ENCODE measurements at regions not wholly inside any gene's neighbourhood (a gene's known extent, or its start where the extent isn't known, plus 50 kb on each side); places are given as distances from the start of the nearest gene placed in this dataset.
"Not testable (repeated sequence)": the region's sequence is repeated elsewhere in the genome, so short reads cannot be mapped to it uniquely, and the experiment has no call there.

DNA sequence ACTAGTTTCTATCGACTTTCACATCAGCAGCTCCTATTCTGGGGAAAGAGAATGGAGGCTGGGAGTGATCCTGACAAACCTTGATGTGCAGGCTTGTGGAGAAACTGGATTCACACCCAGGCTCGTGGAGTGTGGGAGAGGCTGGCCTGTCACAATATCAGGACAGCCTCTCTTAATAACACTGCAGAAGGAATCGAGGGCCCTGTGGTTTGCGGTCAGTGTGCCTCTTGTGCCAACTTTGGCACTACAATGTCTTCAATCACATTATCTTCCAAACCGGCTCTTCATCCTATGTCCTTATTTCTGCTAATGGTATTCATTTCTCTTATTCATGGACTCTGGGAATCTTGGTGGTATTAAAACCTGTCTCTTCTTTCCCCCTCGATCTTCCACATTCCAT is 92.7 kb downstream of the PRL start:
- no peak for DNase-seq (ENCODE audit: low read depth)

DNA sequence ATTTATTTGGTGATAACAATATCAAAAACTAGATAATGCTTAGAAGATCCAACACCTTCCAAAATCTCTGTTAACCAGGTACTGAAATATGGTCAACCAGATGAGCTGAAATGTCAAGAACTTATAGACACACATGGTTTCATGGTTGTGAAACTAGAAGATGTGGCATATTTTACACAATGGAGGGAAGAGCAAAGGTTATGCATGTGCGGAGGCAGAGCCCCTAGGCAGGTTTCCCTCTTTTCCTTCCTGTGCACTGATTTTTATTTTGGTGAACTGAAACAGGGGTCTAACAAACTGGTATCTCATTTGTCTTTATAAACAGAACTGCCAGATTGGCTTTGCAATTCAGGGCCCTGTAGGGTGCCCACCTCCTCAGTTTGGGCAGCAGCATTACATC is 91.6 kb downstream of the PRL start:
- DNase-seq (ENCODE audit: low read depth) = no peak

DNA sequence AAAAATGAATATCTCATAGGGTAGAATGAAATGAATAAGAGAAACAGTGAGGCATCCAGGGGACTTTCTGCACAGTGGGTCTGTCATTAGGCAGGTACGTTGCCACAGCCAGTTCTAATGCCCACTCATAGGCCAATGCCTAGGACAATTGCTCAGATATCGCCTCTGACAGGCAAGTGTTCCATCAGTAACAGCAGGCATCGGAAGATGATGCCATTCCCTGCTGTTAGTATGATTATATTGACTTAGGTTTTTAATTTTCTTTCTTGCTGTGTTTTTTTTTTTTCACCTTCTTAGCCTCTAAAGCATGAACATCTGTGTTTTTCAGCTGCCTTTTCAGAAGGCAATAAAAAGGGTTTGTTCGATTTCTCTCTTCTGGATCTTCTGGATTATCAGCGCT is 90.7 kb downstream of the PRL start:
- no peak for DNase-seq (ENCODE audit: low read depth)

DNA sequence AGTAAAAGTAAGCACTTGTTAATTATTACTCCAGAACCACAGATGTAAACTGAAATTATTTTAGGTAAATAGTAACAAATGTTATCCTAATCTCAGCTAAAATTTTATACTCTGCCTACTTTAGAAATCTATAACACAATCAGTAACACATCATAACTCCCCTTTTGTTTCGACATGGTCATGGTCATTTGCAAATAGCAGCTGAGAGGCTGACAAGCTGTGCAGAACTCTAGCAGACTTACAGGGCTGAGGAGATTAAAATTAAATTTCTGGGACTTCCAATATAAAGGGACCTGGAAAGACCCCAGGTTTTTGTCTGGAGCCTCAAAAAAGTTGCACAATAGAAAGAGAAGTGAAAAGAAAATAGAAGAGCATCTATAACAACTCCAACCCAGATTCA is 88.8 kb downstream of the PRL start:
- DNase-seq (ENCODE audit: low read depth) = no peak

DNA sequence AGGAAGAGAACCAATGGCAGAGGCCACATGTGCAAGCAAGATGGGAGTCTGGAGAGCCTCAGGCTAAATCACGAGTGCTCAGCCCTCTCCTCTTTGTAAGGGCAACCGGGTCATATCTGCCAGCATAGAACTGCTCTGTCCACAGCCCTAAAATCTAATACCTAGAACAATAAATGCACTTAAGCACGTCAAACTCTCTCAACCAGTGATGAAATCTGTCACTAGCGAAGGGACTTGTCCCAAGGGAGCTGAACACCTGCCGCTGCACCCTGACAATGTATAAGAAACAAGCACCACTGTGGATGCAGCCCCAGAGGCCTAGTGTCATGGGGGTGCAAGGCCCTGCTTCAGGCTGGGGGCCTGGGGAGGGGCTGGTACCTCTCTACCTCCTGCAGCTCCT is 82.5 kb downstream of the PRL start:
- DNase-seq (ENCODE audit: low read depth) = no peak

DNA sequence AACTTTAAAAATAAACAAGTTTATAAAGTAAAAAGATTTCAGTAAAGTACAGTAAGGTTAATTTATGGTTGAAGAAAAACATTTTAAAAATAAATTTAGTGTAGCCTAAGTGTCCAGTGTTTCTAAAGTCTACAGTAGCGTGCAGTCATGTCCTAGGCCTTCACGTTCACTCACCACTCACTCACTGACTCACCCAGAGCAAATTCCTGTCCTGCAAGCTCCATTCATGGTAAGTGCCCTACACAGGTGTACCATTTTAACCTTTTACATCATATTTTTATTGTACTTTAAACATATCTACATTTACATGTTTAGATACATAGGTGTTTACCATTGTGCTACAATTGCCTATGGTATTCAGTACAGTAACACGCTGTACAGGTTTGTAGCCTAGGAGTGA is 81.4 kb downstream of the PRL start:
- not testable (repeated sequence) for DNase-seq (ENCODE audit: low read depth)

DNA sequence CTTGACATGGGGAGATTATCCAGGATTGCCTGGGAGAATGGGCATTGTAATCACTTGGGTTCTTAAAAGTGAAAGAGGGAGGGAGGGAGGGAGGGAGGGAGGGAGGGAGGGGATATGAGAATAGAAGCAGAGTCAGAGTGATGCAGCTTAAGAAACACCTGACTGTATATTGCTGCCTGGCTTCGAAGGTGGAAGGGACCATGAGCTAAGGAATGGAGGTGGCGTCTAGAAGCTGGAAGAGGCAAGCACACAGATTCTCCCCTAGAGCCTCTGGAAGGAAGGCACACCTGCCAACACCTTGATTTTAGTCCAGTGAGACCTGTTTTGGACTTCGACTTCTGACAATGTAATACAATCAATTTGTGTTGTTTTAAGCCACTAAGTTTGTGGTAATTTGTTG is 78.4 kb downstream of the PRL start:
- DNase-seq (ENCODE audit: low read depth) = no peak

DNA sequence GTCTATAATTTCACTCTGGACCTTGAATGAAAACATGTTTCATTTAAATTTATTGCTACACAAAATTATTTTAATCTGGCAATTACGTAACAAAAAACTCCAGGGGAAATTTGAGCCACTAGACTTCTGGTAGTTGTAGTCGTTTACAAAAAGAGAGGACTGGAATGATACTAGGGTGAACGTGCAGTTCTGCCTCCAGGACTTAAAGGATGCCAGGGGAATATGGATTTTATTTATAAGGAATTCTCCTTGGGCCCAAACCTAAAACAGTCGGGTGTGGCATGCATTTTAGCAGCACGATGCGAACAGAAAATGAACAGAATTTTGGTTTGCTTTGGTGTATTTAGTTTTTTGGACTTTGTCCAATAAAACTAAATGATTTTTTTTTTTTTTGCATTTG is 76.9 kb downstream of the PRL start:
- DNase-seq (ENCODE audit: low read depth) = no peak

DNA sequence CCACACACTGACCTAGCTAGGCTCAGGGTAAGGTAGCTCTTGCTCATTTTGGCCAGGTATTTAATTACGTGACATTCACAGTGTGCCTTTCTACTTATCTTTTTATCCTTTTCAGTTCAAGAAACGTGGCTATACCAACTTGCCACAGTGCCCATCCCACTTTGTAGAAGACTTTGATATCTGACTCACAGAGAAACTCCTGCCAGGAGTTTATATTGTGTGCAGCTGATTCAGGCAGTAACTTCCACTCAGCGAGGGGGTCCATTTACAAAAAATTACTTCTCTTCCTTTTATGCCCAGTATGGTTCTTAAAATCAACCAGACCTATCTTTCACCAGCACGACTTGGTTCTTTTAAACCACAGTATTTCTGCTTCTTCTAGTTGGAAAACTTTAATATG is 75.6 kb downstream of the PRL start:
- peak; percentile 25 for DNase-seq (ENCODE audit: low read depth)

DNA sequence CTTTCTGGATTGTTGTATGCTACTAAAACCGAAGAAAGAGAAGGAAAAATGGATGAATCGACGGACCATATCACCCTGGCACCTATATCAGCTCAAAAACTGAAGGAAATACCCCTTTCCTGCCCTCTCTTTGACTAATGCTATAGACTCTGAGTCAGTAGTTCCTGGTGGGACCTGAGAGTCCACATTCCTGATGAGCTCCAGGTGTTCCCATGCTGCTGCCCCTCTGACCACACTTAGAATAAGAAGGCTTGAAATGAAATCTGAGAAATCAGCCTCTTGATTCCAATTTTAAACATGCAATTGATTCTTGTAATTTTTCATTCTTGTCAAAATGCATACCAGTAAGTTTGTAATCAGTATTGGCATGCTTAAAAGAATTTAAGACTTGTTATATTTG is 75.2 kb downstream of the PRL start:
- no peak for DNase-seq (ENCODE audit: low read depth)

DNA sequence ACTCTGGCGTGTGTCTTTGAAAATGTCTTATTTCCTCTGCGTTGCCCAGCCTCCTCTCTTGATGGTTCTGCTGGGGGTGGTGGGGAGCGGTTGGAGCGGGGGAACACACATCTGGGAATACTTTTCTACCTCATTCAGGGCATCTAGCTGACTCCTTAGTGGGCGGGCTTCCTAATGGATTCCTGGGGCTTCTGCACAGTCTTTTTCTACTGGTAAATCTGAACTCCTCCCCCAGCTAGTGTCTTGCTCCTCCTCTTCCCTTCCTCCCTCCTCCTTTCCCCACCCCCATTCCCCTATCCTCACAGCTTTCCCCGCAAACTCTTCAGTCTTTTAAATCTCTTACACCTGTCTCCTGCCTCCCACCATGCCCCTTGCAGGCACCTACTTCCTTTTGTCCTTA is 74.4 kb downstream of the PRL start:
- no peak for DNase-seq (ENCODE audit: low read depth)

DNA sequence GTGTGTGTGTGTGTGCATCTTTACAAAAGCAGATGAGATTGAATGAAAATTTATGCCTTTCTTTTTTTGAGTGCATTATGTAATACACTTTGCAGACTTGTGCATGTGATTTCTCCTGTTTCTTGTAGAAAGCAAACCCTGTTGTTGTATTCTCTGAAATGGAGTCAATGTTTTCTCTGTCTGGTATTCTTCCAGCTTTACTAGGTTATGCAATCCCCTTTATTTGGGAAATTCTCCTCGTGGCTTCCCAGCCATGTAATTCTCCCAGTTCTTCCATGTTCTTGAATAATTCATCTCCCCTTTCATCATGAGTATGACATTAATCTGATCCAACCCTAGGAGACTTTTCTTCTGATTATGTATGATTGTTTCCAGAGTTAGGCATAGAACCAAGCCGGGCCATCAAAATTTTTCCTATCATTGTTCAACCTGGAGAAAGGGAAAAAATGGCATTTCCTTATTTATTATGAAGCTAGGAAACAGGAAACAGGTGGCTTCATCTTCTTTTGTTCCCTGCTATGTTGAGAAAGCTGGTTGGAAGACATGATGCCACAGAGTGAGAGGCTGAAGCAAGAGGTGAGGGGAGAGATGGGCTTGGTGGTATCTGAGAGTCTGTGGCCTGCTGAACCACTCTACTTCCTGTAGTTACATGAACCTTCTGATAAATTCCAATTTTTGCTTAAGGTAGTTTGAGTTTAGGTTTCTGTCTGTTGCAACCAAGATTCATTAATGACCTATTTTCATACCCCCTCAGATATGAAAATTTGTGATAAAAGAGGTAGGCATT is 68.8 kb downstream of the PRL start:
- peak; percentile 11 for DNase-seq (ENCODE audit: low read depth)

DNA sequence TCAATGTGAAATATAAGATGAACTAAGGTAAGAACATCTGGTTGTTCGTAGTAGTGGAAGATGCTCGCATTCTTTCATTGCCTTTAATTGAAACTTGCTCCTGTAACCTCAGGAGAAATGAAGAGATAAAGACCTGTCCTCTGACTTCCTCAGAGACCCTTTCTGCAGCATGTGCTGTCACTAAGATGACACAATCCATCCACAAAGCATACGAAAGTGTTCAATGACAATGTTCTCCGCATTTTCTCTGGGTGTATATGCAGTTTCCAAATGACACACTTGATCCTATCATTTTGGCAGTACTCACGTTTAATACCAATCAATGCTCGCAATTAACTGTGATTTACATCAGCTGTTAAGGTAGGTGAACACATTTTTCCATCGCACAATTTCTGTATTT is 65.8 kb downstream of the PRL start:
- DNase-seq (ENCODE audit: low read depth) = no peak

DNA sequence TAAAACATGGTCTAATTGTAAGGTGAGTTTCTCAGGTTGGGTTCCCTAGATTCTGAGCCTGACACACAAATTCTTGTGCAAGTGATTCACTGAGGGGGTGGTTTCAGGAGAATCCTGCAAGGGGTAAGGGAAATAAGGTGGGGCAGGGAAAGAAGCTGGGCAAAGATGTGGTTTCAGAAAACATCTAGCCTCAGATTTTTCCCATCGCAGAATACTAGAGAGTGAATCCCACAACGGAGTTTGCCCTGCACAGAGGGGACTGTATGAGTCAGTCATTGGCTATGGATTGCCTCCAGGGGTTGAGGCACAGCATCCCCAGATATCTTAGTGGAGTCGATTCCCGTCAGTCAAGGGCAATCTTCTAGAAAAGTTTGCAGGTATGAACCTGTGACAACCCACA is 65.2 kb downstream of the PRL start:
- peak; percentile 82 for DNase-seq (ENCODE audit: low read depth)

DNA sequence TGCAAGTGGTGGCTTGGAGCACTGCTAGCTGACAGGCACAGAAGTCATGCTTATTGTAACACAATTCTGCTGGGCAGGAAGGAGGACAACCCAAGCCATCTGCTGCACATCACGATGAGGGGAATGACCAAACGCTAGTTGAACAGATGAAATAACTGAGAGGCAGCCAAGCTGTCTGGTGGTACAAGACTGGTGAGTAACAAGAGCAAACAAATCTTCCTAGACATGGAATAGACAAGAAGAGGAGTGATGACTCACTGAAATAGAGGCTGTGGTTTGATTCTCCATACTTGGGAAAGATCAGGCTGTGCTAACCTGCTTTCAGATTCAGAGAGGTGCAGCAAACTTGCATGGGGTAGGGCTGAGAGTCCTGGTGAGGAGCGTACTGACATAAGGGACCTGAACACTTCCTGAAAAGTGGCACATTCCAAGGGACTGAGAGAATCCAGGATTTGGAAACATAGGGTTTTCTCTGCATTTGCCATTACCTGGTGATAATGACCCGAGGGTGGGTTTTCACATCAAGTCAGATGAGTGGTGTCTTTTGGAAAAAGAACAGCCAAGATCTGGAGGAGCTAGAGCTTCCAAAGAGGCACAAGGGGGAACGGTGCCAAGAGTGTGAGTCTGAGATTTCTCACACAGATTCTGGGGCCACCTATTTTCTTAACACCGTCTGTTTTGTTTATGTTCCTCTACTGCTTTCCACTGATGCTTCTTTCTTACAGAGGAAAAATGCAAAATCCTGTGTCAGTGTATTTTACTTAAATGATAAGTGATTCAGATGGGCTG is 60.0 kb downstream of the PRL start:
- DNase-seq (ENCODE audit: low read depth) = peak; percentile 96

Measured in renal cortical epithelial cell (primary cell).